SK-MEL-5 (cell line): ENCODE measurements at regions not wholly inside any gene's neighbourhood (a gene's known extent, or its start where the extent isn't known, plus 50 kb on each side); places are given as distances from the start of the nearest gene placed in this dataset.
A peak's percentile ranks its signal among the peaks of the same experiment; 100 is the strongest.
"Not testable (repeated sequence)": the region's sequence is repeated elsewhere in the genome, so short reads cannot be mapped to it uniquely, and the experiment has no call there.

Source experiments
- DNase-seq: peaks from one replicate; pipeline ENCODE4 v3.0.0-alpha.2; 2016; ENCODE audit warnings: low read depth, low spot score
- in situ Hi-C: cut with HindIII; loops from 2 replicates; pipeline ENCODE4 v1.10.0; 2016; ENCODE audit warnings: low sequenced_read_pairs, high pct_unique_total_duplicates, low pct_unique_long_range_greater_than_20kb

GRCh38 chr2:182586426-182586825, 129.6 kb upstream of the DNAJC10 start:
- in situ Hi-C loops, result no loop called here
- DNase-seq, result no peak

- in situ Hi-C loops, result no loop called here
- no peak for DNase-seq
These were observed 128.2 kb upstream of the DNAJC10 start for GRCh38 chr2:182587831-182588230.

GRCh38 chr2:182589121-182589520, 126.9 kb upstream of the DNAJC10 start:
- no peak for DNase-seq
- in situ Hi-C loops, result no loop called here

- in situ Hi-C loops, result no loop called here
- DNase-seq, result no peak
These were observed 124.3 kb upstream of the DNAJC10 start for GRCh38 chr2:182591774-182592173.

DNA sequence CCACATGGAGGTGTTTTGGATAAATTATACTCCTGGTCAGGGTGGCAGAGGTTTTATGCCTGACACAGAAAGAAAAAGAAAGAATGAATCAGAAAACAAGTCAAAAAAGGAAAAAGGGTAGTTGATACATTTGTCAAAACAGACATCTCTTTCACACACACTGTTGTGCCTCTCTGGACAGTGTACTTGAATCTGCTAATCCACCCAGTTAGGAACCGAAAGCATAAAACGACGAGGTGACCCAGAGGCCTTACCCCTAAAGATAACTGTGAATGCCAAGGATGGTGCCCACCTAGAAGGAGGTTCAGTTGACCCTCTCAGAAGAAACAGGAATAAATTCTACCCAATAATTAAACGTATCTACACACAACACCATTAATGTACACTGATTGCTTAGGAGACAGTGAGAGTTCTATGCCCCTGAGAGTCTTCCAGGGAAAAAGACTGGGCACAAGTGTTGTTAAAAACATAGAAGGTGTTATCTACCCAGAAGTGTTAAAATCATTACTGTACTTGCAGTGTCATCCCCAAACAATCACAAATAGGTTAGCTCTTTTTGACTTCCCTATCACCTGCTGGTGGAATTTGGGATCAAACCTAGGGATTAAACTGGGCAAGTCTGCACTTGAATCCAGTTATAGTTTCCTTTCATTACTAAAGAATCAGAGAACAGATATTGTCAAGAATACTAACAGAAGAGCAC, 123.2 kb upstream of the DNAJC10 start:
- in situ Hi-C loops, result no loop called here

DNA sequence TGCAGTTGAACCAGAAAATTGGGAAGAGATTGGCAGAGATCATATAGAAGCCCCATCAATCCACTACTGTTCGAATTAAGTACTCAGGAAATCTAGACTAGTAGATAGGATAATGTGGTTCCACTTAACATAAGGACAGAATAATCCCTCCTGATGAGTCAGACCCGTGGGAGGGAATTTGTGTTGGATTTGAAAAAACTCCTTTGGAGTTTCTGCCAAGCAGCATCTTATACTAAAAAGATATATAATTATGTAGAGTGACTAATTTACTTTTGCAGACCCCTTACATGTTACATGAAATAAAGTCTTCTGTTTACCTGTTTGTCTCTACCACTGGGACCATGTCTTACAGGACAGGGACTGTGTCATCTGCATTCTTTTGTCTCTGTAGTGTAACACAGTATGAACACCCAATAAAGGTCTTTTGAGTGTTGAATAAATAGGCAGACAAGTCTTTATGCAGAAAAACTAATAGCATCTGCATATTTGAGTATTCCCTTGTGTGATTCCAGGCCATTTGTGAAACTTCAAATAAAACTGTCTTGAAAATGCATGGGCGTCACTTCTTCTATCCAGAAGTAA, 122.6 kb upstream of the DNAJC10 start:
- in situ Hi-C loops, result no loop called here
- DNase-seq, result no peak

More for the DNA sequence above, 123.2 kb upstream of the DNAJC10 start:
- DNase-seq, result no peak

DNA sequence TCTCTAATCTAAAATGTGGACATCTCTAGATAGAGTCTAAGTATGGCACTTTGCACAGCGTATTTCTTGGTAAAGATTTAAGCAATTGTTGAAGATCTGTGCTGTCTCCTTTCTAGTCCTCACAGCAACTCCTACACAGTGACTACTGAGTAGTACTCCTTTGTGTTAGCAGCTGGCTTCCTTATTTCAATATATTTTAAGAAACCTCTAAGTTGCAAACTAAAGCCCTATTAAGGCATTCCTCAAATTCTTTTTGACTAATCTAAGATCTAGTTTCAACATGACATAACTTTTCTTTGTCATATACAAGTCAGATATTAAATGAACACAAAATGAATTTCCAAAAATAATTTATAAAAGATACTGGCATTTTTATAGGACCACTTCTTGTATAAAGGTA, 121.8 kb upstream of the DNAJC10 start:
- DNase-seq, result no peak

DNA sequence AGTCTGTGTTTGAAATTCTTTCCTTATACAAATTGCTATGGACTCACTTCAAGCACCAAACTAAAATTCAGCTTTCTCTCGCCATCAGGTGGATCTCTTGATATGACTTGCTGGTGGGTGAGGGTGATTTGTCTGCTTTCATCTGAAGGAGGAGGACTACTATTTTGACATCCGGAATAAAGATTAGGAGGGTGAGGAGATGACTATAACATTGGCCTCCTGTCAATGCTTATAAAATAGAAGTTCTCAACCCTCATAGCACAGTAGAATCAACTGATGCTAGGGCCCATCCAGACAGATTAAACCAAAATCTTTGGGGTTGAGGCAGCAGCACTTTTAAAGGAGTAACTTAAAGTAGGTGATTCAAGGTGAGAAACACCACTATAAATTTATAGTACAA, 120.4 kb upstream of the DNAJC10 start:
- no peak for DNase-seq
- in situ Hi-C loops, result no loop called here

More for the DNA sequence above, 121.8 kb upstream of the DNAJC10 start:
- in situ Hi-C loops, result no loop called here

DNA sequence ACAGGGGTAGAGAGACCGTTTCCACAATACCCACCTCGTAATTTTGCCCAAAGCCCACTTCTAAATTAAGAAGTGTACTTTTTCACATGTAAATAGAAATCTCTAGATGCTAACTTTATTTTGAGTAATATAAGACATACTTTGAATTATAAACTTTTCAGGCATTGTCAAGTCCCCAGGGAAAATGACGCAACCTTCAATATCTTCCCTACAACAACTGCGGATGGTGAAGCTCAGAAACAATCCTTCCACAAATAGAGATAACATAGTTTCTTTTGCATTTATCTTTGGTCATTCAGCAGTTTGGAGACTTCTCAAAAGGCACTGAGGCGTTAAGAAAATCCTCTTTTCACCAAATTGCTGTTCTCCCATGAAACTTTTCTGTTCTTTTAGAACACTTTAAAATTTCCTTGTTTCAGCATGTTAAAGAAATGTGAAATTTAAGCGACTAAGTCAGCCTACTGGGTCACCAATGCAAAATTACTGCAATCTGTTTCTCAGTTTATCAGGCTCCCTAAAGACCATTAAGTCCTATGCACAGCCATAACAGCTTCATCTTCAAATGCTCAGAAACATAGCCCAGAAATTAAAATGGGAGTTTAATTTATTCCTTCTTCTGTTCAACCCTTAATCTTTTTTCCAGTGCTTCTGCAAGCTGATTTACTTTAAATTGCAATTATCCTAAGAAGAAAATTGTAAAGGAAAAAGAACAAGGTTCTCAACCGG, 118.3 kb upstream of the DNAJC10 start:
- in situ Hi-C loops, result no loop called here
- DNase-seq, result no peak

- in situ Hi-C loops, result no loop called here
- DNase-seq, result no peak
These were observed 117.4 kb upstream of the DNAJC10 start for GRCh38 chr2:182598626-182599025.

DNA sequence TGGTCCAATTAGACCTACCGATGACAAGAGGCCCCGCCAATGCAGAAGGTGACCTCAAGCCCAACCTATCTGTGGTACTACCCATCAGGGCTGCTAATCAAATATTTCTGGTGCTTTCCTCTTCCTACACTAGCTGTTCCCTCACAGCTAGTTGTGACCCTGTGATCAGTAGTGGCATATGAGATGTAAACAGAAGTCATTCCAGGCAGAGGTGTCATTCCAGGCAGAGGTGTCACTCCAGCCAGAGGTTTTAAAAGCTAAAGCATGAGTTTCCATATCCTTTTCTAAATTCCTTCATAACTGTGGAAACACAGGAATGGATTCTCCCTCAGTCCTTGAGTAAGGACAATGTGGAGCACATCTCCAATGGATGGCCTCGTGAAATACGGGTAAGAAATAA, 110.9 kb upstream of the DNAJC10 start:
- in situ Hi-C loops, result no loop called here
- DNase-seq, result no peak

DNA sequence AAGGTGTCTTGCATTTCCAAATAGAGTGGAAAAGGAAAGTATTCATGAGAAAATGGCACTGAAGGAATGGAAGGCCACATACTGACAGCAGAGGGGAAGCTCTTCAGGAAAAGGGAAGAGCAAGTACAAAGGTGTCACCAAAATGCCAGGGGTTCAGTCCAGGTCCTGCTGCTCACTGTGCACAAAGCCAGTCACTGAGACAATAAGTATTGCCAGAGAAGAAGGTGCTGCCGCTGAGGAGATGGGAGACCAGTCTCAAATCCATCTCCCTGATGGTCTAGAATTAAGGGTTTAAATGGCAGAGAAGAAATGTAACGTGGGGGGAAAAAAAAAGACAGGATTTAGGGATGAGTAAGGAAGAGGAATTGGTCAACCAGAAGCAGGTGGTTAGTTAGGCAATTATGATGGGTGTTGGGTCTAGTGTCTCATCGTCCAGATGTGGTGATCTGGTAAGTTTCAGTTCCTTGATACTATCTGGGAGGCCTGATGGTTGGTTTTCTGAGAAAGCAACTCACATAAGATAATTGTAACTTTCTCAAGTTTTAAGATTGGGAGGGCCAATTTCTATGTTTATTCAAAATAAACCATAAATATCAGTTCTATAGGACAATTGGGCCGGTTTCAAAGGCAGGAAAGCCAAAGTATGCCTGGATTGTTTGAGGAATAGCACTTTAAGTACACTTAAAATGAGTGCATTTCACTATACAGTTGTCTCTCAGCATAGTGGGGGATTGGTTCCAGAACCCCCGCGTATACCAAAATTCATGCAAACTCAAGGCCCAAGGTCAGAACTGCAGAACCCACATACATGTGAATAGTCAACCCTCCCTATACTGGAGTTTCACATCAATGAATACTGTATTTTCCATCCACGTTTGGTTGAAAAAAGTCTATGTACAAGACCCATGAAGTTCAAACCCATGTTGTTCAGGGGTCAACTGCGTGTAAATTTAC, 109.1 kb upstream of the DNAJC10 start:
- no peak for DNase-seq
- in situ Hi-C loops, result no loop called here

GRCh38 chr2:182608181-182608845, 107.7 kb upstream of the DNAJC10 start:
- DNase-seq, result no peak
- in situ Hi-C loops, result no loop called here

- in situ Hi-C loops, DNase-seq: not testable (repeated sequence)
These were observed 107.1 kb upstream of the DNAJC10 start for GRCh38 chr2:182609005-182609404.

GRCh38 chr2:182610231-182610630, 105.8 kb upstream of the DNAJC10 start:
- DNase-seq, result no peak
- in situ Hi-C loops, result no loop called here

GRCh38 chr2:182611009-182611408, 105.0 kb upstream of the DNAJC10 start:
- DNase-seq, result peak; percentile 26
- in situ Hi-C loops, result no loop called here

DNA sequence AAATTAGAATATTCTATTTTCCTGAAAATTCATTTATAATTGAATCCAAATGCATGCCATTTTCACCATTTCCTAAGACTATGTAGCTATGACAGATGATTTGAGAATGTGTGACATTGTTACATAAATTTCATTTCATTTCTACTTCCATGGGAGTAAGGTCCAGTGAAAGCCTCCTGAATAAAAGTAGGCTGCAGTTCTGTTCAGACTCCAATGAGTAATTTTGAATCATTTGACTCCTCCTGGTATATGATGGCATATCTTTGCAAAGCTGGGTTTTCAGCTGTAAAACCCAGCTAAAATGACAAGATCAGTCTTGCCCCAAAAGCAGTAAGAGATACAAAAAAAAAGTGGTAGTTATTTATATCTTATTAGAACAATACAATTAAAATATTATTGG, 101.0 kb upstream of the DNAJC10 start:
- no peak for DNase-seq
- in situ Hi-C loops, result no loop called here
